ENCODE measurements at regions not wholly inside any gene's neighbourhood (a gene's known extent, or its start where the extent isn't known, plus 50 kb on each side); places are given as distances from the start of the nearest gene placed in this dataset.
"Not testable (repeated sequence)": the region's sequence is repeated elsewhere in the genome, so short reads cannot be mapped to it uniquely, and the experiment has no call there.

GRCh38 chr16:72598696-72599095 lies 426.7 kb upstream of the PMFBP1 start:
- no peak for TF ChIP-seq CTCF (IDR thresholded peaks at IDR 0.05; ENCODE audit: extremely low read depth, missing control alignments)
- no peak for DNase-seq (ENCODE audit: low spot score)

- no peak for DNase-seq (ENCODE audit: low spot score)
These were observed 426.0 kb upstream of the PMFBP1 start for GRCh38 chr16:72597938-72598337.

GRCh38 chr16:72596373-72596772 lies 424.4 kb upstream of the PMFBP1 start:
- no peak for TF ChIP-seq CTCF (IDR thresholded peaks at IDR 0.05; ENCODE audit: extremely low read depth, missing control alignments)
- no peak for DNase-seq (ENCODE audit: low spot score)

More at GRCh38 chr16:72597938-72598337, 426.0 kb upstream of the PMFBP1 start:
- TF ChIP-seq CTCF (IDR thresholded peaks at IDR 0.05; ENCODE audit: extremely low read depth, missing control alignments), result no peak

- TF ChIP-seq CTCF (IDR thresholded peaks at IDR 0.05; ENCODE audit: extremely low read depth, missing control alignments), result no peak
- peak; percentile 54 for DNase-seq (ENCODE audit: low spot score)
These were observed 418.4 kb upstream of the PMFBP1 start for GRCh38 chr16:72590151-72590937.

- TF ChIP-seq CTCF (IDR thresholded peaks at IDR 0.05; ENCODE audit: extremely low read depth, missing control alignments), result no peak
- no peak for DNase-seq (ENCODE audit: low spot score)
These were observed 416.6 kb upstream of the PMFBP1 start for GRCh38 chr16:72588551-72588950.

GRCh38 chr16:72578061-72578460 lies 406.1 kb upstream of the PMFBP1 start:
- not testable (repeated sequence) for DNase-seq (ENCODE audit: low spot score)

GRCh38 chr16:72576189-72576588 lies 404.2 kb upstream of the PMFBP1 start:
- no peak for DNase-seq (ENCODE audit: low spot score)
- TF ChIP-seq CTCF (IDR thresholded peaks at IDR 0.05; ENCODE audit: extremely low read depth, missing control alignments), result no peak

- no peak for DNase-seq (ENCODE audit: low spot score)
- TF ChIP-seq CTCF (IDR thresholded peaks at IDR 0.05; ENCODE audit: extremely low read depth, missing control alignments), result no peak
These were observed 397.7 kb upstream of the PMFBP1 start for GRCh38 chr16:72569677-72570076.

Measured in GM20000 (cell line).